ENCODE measurements at regions not wholly inside any gene's neighbourhood (a gene's known extent, or its start where the extent isn't known, plus 50 kb on each side); places are given as distances from the start of the nearest gene placed in this dataset.
"Not testable (repeated sequence)": the region's sequence is repeated elsewhere in the genome, so short reads cannot be mapped to it uniquely, and the experiment has no call there.

GRCh38 chr5:52156809-52157208, 630.9 kb upstream of the ITGA1 start:
- not testable (repeated sequence) for DNase-seq

GRCh38 chr5:52165806-52166205, 621.9 kb upstream of the ITGA1 start:
- not testable (repeated sequence) for DNase-seq

GRCh38 chr5:52173133-52173532, 614.6 kb upstream of the ITGA1 start:
- no peak for DNase-seq

GRCh38 chr5:52177193-52177592, 610.5 kb upstream of the ITGA1 start:
- DNase-seq, result no peak

- DNase-seq, result no peak
Measured at GRCh38 chr5:52181403-52181802, 606.3 kb upstream of the ITGA1 start.

GRCh38 chr5:52190737-52191136, 597.0 kb upstream of the ITGA1 start:
- DNase-seq, result no peak

GRCh38 chr5:52199833-52200232, 587.9 kb upstream of the ITGA1 start:
- no peak for DNase-seq

- DNase-seq, result no peak
Measured at GRCh38 chr5:52202256-52202655, 585.5 kb upstream of the ITGA1 start.

- DNase-seq, result no peak
Measured at GRCh38 chr5:52204310-52204709, 583.4 kb upstream of the ITGA1 start.

All from nucleus accumbens (tissue), 56 donors.